ENCODE measurements at regions not wholly inside any gene's neighbourhood (a gene's known extent, or its start where the extent isn't known, plus 50 kb on each side); places are given as distances from the start of the nearest gene placed in this dataset.
"Not testable (repeated sequence)": the region's sequence is repeated elsewhere in the genome, so short reads cannot be mapped to it uniquely, and the experiment has no call there.

DNA sequence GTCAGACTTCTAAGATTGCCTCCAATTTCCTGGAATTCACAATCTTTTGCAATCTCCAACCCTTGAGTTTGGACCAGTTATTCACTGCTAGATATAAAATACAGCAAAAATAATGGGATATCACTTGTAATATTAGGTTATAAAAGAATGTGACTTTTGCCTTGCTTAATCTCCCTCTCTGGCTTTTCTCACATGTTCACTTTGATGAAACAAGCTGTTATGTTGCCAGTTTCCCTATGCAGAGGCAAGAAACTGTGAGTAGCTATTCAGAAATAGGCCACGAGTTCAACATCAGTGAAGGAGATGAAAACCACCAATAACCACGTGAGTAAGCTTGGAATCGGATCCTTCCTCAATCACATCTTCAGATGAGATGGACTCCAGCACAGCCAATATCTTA, 842.7 kb downstream of the RNF144A start:
- no peak for FAIRE-seq

DNA sequence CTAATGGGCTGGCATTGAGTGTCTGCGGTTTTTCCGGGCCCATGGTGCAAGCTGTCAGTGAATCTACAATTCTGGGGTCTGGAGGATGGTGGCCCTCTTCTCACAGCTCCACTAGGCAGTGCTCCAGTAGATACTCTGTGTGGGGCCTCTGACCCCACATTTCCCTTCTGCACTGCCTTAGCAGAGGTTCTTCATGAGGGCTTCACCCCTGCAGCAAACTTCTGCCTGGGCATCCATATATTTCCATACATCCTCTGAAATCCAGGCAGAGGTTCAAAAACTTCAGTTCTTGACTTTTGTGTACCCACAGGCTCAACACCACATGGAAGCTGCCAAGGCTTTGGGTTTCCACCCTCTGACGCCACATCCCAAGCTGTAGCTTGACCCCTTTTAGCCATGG, 846.2 kb downstream of the RNF144A start:
- not testable (repeated sequence) for DNase-seq (ENCODE audit: insufficient read length, low spot score); FAIRE-seq

More for the DNA sequence above, 842.7 kb downstream of the RNF144A start:
- TF ChIP-seq PAX5 (IDR thresholded peaks at IDR 0.05; ENCODE audit: insufficient read depth, low read length, severe bottlenecking) (no peak), TAF1 (IDR thresholded peaks at IDR 0.05; ENCODE audit: low read depth, low read length) (no peak), POLR2A (IDR thresholded peaks at IDR 0.05; ENCODE audit: low read depth, low read length) (no peak), POLR2AphosphoS5 (IDR thresholded peaks at IDR 0.05; ENCODE audit: low read depth, low read length) (no peak), POU2F2 (IDR thresholded peaks at IDR 0.05; ENCODE audit: low read depth, low read length) (no peak), SPI1 (IDR thresholded peaks at IDR 0.05; ENCODE audit: low read depth, low read length) (no peak)
- DNase-seq (ENCODE audit: insufficient read length, low spot score), result no peak

DNA sequence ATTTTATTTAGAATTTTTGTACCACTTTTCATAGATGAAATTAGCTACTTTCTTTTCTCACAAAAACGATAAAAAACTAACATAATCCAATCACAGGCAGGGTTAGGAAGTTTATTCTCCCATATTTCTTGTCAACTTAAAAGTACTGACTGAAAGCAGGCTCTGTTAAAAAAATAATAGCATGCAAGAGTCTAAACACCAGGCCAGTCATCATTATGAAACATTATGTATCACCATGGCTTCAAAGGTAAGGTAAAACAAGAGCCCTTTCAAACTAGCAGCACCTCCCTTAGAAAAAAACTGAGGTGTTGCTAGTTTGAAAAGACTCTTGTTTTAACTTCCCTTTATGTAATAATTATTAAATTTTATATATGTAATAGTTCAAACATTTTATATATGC, 848.0 kb downstream of the RNF144A start:
- TF ChIP-seq POLR2A (IDR thresholded peaks at IDR 0.05; ENCODE audit: low read depth, low read length) (no peak), SPI1 (IDR thresholded peaks at IDR 0.05; ENCODE audit: low read depth, low read length) (no peak), POU2F2 (IDR thresholded peaks at IDR 0.05; ENCODE audit: low read depth, low read length) (no peak), TAF1 (IDR thresholded peaks at IDR 0.05; ENCODE audit: low read depth, low read length) (no peak), POLR2AphosphoS5 (IDR thresholded peaks at IDR 0.05; ENCODE audit: low read depth, low read length) (no peak), PAX5 (IDR thresholded peaks at IDR 0.05; ENCODE audit: insufficient read depth, low read length, severe bottlenecking) (no peak)
- DNase-seq (ENCODE audit: insufficient read length, low spot score), result no peak
- no peak for FAIRE-seq

DNA sequence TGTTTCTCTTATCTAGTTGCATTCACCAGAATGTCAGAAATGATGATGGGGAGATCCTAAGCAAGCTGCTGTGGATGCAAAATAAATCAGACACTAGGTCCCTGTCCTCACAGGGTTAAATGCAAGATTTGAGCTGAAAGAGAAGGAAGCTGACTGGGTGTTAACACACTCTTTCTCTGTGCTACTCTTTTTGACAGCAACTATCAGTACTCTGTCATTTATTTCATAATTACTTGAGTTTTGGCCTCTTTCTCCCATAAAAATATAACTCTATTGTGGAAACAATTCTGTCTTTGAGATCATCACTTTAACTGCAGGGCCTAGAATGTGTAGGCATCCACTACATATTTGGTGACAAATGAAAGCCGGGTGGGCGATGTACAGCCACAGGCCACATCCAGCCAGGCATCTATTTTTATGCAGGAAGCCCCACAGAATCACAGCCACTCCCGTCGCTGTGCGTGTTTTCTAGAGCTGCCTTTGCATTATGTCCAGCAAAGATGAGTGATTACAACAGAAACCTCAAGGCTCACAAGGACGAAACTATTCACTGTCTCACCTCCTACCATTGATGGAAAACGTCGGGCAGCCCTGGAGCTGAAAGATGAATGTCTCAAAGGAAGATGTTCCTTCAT, 849.0 kb downstream of the RNF144A start:
- FAIRE-seq (no peak), DNase-seq (ENCODE audit: insufficient read length, low spot score) (no peak)
- TF ChIP-seq POLR2AphosphoS5 (IDR thresholded peaks at IDR 0.05; ENCODE audit: low read depth, low read length) (no peak), POU2F2 (IDR thresholded peaks at IDR 0.05; ENCODE audit: low read depth, low read length) (no peak), POLR2A (IDR thresholded peaks at IDR 0.05; ENCODE audit: low read depth, low read length) (no peak), PAX5 (IDR thresholded peaks at IDR 0.05; ENCODE audit: insufficient read depth, low read length, severe bottlenecking) (no peak)

DNA sequence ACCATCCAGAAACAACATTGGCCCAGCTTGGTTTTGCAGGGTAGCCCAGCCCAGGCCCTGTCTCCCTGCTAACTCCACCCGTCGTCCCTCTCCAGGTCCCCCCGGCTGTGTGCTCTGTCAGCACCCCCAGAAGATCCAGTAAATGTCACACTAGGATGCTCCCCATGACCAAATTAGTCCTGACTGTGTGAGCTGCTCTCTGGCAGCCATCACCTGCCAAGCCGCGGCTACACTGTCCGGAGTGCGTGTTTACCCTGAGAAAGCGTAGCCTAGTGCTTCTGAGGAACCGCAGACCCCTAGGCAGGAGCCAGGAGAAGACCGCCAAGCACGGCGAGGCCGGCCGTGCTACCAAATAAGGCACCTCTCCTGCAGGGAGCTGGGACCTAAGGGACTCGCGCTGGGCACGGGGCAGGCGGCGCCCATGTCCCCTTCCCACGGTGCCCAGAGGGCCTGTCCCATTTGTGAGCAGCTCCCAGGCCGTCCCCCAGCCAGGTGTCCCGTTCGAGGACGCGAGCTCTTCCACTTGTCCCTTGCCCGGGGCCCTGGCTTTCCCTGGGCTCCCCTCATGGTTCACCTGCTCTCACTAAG, 849.9 kb downstream of the RNF144A start:
- FAIRE-seq, result no peak
- no peak for DNase-seq (ENCODE audit: insufficient read length, low spot score)
- TF ChIP-seq SPI1 (IDR thresholded peaks at IDR 0.05; ENCODE audit: low read depth, low read length), result no peak
- no peak for TF ChIP-seq POLR2AphosphoS5 (IDR thresholded peaks at IDR 0.05; ENCODE audit: low read depth, low read length)
- TF ChIP-seq POU2F2 (IDR thresholded peaks at IDR 0.05; ENCODE audit: low read depth, low read length), result no peak

GRCh38 chr2:7767902-7768301, 850.7 kb downstream of the RNF144A start:
- FAIRE-seq (no peak), DNase-seq (ENCODE audit: insufficient read length, low spot score) (no peak)

GRCh38 chr2:7771781-7772180, 854.6 kb downstream of the RNF144A start:
- DNase-seq (ENCODE audit: insufficient read length, low spot score) (no peak), FAIRE-seq (no peak)
- TF ChIP-seq POU2F2 (IDR thresholded peaks at IDR 0.05; ENCODE audit: low read depth, low read length) (no peak), POLR2AphosphoS5 (IDR thresholded peaks at IDR 0.05; ENCODE audit: low read depth, low read length) (no peak), POLR2A (IDR thresholded peaks at IDR 0.05; ENCODE audit: low read depth, low read length) (no peak), SPI1 (IDR thresholded peaks at IDR 0.05; ENCODE audit: low read depth, low read length) (no peak), TAF1 (IDR thresholded peaks at IDR 0.05; ENCODE audit: low read depth, low read length) (no peak), PAX5 (IDR thresholded peaks at IDR 0.05; ENCODE audit: insufficient read depth, low read length, severe bottlenecking) (no peak)

More at GRCh38 chr2:7767902-7768301, 850.7 kb downstream of the RNF144A start:
- no peak for TF ChIP-seq POU2F2 (IDR thresholded peaks at IDR 0.05; ENCODE audit: low read depth, low read length)
- TF ChIP-seq SPI1 (IDR thresholded peaks at IDR 0.05; ENCODE audit: low read depth, low read length), result no peak
- TF ChIP-seq POLR2A (IDR thresholded peaks at IDR 0.05; ENCODE audit: low read depth, low read length), result no peak
- no peak for TF ChIP-seq TAF1 (IDR thresholded peaks at IDR 0.05; ENCODE audit: low read depth, low read length)
- TF ChIP-seq PAX5 (IDR thresholded peaks at IDR 0.05; ENCODE audit: insufficient read depth, low read length, severe bottlenecking), result no peak
- no peak for TF ChIP-seq POLR2AphosphoS5 (IDR thresholded peaks at IDR 0.05; ENCODE audit: low read depth, low read length)

DNA sequence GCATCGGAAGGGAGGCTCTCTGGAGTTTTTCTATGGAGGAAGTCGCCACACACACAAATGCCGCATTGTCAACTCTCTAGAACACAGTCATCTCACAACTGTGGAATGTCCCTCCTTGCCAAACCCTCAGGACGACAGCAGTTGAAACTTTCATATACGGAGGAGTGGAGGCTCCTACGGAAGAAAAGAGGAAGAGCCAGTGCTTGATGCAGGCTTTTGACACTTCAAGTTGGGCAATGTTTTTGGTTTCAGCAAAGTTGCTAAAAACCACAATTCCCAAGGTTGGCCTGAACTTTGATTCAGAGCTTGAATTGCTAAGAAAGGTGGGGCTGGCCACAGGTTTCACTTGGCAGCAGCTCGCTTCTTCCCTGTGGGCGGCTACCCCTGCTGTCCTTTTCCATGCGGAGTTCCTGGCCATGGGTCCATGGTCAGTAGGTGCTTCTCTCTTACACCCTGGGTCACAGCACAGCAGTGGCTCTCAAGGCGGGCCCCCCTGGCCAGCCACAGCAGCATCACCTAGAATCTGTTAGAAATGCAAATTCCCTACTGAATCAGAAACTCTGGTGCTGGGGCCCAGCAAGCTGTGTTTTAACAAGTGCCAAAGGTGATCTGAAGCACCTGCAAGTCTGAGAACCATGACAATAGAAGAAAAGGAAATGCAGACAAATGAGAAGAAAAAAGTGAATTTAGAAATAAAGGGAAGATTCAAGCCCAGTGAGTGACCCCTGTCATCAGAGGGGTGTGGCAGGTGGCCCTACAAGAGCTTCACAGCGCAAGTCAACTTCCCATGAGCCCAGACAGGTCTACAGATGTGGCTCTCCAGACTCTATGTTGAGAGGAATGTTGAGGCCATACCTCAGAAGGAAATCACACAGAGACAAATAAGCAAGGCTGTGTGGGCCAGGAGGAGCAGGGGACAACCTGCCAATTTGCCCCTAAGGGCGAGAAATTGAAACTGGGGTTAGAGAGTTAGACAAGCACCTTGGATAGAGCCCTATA, 856.4 kb downstream of the RNF144A start:
- DNase-seq (ENCODE audit: insufficient read length, low spot score) (no peak), FAIRE-seq (peak; percentile 35)
- TF ChIP-seq PAX5 (IDR thresholded peaks at IDR 0.05; ENCODE audit: insufficient read depth, low read length, severe bottlenecking), result no peak
- peak; percentile 97 for TF ChIP-seq SPI1 (IDR thresholded peaks at IDR 0.05; ENCODE audit: low read depth, low read length)

GRCh38 chr2:7774481-7774880, 857.3 kb downstream of the RNF144A start:
- no peak for DNase-seq (ENCODE audit: insufficient read length, low spot score)
- TF ChIP-seq POLR2AphosphoS5 (IDR thresholded peaks at IDR 0.05; ENCODE audit: low read depth, low read length), result no peak
- no peak for TF ChIP-seq SPI1 (IDR thresholded peaks at IDR 0.05; ENCODE audit: low read depth, low read length)
- TF ChIP-seq POLR2A (IDR thresholded peaks at IDR 0.05; ENCODE audit: low read depth, low read length), result no peak
- TF ChIP-seq POU2F2 (IDR thresholded peaks at IDR 0.05; ENCODE audit: low read depth, low read length), result no peak
- no peak for TF ChIP-seq PAX5 (IDR thresholded peaks at IDR 0.05; ENCODE audit: insufficient read depth, low read length, severe bottlenecking)
- no peak for TF ChIP-seq TAF1 (IDR thresholded peaks at IDR 0.05; ENCODE audit: low read depth, low read length)
- no peak for FAIRE-seq

Data from GM12891 (cell line).